HG03066 (cell line): ENCODE measurements at regions not wholly inside any gene's neighbourhood (a gene's known extent, or its start where the extent isn't known, plus 50 kb on each side); places are given as distances from the start of the nearest gene placed in this dataset.

Experiments
- ATAC-seq: cut with Tn5 transposase; IDR thresholded peaks from one replicate; pipeline ENCODE4 v1.9.1; 2021; ENCODE audit warnings: low read depth; ENCODE audit not compliant: unreplicated experiment

DNA sequence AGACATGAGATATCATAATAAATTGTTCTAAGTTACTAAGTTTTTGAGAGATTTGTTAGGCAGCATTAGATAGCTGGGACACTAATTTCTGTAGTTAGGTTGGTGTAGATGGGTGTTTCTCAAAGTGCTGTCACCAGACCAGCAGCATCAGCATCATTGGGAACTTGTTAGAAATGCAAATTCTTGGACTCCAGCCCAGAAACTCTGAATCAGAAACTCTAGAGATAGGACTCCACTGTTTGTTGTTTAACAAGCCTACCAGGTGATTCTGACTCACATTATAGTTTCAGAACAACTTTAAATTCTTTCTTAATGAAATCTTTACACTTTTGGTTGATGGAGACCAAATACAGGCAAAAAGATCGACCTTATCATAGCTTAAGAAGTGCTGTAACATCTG lies 173.7 kb downstream of the PABPC4L start:
- no peak for ATAC-seq

DNA sequence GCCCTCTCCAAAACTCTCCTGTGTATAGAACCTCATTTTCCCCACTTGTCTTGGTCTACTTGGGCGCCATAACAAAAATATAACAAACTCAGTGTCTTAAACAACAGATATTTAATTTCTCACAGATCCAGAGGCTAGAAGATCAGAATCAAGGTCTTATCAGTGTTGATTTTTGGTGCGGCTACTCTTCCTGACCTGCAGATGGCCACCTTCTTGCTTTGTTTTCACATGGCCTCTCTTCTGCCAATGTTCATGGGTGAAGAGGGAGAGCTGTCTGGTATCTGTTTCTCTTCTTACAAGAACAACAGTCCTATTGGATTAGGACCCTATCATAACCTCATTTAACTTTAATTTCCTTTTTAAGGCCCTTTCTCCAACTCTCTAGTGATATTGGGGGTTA lies 177.3 kb downstream of the PABPC4L start:
- ATAC-seq = no peak

DNA sequence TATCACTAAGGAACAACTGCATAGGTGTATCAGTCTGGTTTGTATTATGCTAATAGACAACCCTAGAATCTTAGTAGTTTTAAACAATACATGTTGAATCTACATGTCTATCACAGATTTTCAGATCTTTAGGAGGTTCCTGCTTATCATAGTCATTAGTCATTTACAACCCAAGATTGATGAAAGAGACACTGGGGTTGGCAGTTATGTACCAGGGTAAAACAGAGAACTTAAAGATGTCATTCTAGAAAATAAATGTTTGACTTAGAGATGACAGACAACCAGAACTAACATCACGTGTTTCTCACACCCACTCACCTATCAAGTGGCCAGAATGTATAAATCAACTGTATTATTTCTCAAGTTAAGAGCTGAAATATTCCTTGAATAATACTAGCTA lies 181.9 kb downstream of the PABPC4L start:
- ATAC-seq = no peak

DNA sequence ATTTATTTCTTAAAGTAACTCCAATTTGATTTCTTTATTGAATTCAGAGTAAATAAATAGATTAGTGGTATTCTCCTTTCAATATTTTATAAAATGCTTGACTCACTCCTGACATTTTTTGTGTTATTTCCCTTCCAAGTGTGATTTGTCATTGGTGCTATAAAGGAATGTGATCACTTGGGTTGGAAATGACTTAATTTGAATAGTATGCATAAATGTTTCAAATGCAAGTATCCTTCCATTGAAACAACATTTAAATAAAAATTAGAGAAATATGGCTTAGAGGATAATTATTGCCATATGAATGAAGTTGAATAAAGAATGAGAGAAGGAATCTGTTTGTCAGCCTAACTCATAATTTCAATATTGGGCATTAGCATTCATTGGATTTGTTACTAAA lies 182.7 kb downstream of the PABPC4L start:
- no peak for ATAC-seq

DNA sequence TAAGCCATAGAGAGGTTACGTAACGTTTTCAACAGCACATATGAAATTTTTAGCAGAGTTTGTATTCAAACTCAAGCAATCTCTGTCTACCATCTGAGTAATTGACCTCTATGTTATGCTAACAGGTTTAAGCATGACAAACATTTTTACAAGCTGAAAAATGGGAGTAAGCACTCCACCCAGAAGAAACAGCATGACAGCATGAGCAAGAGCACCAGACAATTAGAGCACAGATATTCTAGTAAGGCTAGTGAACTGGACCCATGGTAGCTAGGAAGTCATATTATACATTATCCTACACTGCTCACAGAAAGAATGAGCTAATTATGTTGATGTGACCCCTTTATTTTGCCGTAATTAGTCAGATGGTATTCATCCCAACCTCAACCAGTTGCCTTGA lies 200.5 kb downstream of the PABPC4L start:
- ATAC-seq = no peak

DNA sequence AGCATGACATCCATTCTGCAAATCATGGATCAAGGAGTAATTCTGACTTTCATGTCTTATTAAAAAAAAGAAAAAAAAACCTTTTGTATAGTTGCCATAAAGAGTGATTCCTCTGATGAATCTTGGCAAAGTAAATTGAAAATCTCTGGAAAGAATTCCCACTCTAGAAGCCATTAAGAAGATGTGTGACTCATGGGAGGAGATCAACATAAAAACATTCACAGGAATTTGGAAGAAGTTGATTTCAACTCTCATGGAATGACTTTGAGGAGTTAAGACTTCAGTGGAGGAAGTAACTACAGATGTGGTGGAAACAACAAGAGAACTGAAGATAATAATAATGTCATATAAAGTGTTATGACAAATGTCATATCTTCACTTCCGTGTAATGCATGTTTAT lies 204.2 kb downstream of the PABPC4L start:
- no peak for ATAC-seq

DNA sequence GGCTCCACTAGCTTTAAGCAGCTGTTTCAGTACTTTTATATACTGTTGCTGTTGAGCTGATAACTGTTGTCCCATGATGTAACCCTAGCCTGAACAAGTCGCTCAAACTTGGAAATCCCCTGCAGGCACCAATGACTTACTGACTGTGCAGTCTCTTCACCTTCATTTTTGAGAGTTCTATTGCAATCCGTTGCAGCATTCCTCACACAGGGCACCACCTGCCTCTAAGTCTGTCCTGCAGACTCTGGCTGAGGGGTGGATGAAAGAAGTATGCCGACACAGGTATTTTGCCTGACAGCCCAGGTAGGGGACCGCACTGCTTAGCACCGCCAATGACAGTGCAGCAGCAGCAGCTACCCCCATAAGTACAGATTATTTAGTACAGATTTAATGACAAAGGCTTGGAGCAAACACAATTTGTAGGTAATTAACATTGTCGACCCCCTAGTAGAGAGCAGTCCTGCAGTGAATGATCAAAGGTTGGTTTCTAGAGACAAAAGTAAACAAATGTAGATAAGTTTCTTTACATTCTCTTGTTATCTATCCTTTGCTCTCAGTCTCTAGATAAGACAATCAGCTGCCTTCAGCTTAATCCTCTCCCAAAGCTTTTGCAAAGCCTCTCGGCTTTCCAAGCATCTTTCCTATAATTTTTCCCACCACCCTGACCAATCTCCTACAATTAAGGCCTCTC lies 205.0 kb downstream of the PABPC4L start:
- no peak for ATAC-seq

DNA sequence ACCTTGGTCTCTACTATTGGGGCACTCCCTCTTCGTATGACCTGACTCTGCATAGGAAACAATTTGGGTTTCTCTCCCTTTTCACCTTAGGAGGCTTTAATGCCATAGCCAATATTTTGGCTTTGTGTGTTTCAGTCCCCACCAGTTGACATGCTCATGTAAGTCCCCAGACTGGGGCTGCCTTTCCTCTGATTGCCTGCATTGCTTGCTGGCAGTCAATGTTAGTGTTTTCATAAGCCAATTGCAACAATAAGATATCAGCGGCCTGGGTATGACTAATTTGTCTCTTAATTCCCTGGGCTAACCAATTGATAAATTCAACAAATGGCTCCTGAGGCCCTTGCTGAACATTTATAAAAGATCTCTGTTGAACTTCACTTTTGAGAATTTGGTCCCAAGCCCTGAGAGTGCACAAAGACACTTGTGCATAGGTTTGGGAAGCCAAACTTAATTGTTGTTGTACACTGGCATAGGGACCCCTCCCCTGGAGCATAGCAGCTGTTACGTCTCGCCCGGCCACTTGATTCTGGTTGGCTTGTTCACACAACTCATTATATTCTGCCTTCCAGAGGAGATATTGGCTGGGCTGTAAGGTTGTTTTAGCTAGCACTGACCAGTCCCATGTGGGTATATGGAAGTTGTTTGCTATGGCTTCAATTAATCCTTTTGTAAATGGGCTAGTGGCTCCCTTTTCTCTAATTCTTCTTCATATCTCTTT lies 206.2 kb downstream of the PABPC4L start:
- ATAC-seq = no peak

DNA sequence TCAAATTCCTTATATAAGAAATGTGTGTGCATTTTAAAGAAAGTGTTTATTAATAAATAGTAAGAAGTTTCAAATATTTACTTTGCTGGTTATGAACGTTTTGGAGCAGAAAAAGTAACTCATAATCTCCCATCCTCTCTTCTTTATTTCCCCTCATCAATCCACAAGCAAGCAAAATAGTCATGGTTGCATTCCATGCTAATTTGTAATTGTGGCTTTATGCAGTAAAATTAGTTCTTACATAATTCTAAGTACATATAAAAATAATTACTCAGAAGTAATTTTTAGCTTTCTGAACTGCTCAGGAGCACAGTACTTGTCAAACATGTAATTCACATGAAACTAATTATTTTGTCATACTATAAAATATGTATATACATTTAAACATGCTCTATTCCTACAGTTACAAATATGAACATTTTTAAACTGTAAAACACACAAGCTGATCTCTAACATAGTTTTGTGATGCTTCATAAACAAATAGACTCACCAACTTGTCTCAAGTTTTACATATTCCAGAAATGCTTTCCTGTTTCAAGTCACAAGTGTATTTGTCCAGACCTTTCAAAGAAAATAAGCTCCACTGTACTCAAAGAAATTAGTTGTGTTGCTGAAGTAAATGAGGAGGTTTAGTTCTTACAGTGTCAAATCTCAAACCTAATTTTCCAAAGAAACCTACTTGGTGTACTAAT lies 218.9 kb downstream of the PABPC4L start:
- no peak for ATAC-seq

DNA sequence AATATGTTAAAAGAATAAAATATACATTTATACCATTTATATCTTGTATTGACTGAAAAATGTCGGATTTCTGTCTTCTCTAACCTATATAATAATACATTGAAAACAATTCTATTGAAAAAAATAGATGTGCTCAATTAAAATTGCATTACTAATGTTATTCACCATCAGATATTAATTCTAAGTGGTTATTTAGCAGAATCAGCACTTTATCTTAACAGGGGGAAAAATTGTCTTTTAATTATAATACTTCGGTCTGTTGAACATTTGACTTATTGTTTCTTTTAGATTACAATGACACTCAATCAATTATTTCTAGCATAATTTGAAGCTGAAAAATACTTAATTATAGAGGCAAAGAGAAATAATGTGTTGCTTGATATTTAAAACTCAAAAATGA lies 220.3 kb downstream of the PABPC4L start:
- ATAC-seq = no peak

DNA sequence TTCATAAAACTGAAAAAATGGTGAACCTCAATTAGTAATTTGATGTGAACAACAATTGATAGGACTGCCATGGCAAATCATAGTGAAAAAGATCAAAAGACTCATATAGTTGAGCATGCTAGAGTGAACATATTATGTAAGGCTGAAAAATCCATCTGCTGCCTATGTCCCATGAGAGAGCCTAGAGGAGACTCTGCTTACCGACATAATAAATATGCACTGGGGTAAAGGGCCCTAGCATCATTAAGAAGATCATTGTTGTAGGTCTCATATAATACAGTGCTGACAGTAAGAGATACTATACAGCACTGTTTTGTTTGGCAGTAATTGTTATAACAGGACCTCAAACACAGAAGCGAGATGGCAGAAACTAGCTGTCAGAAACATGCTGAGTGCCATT lies 229.0 kb downstream of the PABPC4L start:
- no peak for ATAC-seq

DNA sequence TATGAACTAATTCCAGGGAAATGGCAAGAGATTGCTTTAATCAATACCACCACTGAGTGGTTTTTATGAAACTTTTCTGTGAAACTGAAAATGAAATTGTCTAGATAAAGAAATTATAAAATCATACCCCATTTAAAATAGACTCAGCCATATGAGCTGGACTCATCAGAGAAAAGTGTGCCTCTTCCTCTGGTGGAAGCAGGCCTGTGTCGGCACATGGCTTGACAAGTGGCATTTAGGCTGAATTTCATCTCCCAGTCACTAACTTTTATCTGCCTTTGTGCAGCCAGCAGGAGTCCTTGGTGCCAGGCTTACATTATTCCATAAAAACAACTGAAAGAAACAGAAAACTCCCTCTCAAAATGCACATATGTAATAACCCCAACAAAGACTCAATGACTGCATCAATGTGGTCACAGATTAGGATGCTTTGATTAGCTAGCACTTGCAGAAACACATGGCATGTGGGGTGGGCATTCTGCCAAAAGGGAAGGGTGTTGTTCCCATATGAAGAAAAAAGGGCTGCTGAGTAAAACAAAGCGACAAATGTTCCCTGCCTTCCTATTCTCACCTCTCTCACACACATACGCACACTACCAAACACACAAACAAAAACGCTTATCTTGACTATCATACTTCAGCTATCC lies 232.3 kb downstream of the PABPC4L start:
- ATAC-seq = no peak

DNA sequence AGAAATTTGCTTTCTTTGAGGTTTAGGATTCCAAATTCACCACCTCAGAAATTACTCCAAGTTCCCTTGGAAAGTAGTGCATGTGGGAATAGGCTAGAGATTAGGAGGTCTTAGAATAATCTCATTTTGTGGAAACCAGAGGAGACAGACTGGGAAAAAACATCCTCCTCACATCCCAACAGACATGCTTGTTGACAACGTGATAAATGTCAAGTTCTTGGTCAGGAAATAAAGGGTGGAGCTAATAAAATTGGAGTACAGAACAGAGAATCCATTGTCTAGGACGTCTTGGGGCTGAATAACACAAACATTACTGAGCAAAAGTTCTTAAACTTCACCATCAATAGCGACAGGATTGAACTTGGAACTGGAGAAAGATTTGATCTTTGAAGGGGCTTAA lies 233.4 kb downstream of the PABPC4L start:
- ATAC-seq = no peak

DNA sequence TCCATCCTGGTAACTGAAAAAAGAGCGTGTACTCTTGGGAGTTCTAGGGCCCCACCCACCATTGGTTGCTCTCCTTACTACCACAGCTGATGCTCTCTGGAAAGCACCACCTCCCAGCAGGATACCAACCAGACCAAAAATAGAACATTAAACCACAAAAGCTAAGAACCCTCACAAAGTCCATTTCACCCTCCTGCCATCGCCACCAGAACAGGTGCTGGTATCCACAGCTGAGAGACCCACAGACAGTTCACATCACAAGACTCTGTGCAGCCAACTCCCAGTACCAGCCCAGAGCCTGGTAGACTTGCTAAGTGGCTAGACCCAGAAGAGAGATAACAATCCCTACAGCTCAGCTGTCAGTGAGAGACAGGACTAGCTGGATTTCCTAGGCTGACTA lies 240.6 kb downstream of the PABPC4L start:
- no peak for ATAC-seq

DNA sequence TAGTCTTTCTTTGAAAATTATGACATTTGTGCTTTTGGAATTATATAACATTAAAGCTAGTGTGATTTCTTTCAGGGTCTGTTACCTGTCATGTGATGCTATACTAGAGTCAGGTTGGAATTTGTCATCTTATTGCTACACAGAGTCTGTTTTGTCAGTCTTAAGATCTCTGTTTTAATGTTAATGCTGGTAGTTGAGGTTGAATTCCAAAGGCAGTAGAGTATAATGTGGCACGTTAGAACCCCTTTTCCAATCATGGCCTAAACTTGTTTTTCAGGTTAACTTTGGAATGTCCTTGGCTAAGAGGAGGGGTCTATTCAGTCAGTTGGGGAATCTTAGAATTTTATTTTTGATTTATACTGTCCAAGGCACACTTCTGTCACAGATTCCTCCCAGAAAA lies 258.5 kb downstream of the PABPC4L start:
- ATAC-seq = no peak

DNA sequence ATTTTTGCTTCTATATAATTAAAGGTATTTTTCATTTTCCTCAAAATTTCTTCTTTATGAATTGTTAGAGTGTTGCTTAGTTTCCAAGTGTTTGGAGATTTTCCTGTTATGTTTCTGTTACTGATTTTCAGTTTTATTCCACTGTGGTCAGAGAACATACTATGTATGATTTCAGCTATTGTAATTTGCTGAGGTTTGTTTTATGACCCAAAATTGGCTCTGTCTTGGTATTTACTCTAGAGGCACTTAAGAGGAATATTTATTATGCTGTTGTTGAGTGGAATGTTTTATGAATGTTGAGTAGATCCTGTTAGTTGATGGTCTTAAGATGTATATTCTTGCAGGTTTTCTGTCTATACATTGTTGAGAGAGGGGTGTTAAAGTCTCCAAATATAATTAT lies 263.5 kb downstream of the PABPC4L start:
- ATAC-seq = no peak

DNA sequence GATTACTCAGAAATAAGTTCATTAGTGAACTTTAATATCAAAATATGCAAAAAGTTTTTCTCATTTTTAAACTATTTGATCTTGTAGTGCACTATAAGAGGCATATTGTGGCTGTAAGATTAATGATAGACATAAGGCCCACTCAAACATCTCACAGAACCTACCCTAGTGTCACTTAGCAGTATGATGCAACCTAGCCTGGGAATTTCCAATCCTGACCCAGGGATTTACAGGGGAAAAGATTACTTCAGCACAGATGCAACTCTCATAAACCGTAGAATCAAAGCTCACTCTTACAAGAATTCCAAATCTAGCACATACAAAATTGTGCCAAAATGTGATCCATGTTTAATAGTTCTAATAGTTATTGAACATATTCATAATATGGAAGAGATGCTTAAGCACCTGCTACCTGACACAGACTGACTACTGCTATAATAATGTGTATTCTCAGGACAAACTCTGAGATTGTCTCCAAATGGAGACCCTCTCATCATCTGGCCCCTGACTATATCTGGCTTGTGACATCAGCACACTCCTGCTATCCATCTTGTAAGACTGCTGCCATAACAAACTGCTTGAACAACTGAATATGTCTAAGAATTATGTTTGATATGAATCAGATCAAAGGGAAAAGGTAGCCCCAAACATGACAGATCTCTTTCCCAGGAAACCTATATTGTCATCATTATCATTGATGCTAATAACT lies 271.9 kb downstream of the PABPC4L start:
- ATAC-seq = no peak

DNA sequence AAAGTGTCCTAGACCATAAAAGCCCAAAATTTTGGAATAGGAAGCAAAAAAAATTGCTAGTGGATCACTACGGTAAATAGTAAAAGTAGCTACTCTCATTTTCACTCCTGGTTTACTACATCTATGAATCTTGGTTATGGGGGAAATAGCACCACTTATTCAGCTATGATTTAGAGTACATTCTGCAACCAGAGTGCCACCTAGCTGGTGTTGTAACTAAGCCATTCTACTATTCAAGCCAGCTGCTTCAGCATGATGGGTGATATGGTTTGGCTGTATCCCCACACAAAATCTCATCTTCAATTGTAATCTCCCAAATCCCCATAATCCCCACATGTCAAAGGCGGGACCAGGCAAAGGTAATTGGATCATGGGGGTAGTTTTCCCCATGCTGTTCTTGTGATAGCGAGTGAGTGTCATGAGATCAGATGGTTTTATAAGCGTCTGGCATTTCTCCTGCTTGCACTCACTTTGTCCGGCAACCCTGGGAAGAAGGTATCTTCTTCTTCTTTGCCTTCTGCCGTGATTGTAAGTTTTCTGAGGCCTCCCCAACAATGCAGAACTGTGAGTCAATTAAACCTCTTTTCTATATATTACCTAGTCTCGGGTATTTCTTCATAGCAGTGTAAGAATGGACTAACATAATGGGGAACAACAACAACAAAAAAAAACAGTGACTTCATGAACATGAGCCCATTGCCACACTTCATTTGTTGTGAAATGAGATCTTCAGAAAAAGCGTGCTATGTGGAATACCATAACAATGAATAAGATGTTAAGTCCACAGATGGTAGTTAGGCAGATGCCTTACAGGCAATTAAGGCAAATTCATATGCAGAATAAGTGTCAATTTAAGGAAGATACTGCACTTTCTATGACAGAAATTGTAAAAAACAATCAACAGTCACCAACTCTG lies 280.1 kb downstream of the PABPC4L start:
- ATAC-seq = no peak

DNA sequence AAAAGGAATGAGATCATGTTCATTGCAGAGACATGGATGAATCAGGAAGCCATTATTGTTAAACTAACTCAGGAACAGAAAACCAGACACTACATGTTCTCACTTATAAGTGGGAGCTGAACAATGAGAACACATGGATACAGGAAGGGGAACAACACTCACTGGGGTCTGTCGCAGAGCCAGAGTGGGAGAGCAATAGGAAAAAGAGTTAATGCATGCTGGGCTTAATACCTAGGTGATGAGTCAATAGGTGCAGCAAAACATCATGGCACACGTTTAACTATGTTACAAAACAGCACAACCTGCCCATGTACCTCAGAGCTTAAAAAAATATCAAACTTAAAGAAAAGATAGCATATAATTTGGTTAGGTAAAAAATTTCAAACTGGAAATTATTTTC lies 281.4 kb downstream of the PABPC4L start:
- ATAC-seq = no peak

DNA sequence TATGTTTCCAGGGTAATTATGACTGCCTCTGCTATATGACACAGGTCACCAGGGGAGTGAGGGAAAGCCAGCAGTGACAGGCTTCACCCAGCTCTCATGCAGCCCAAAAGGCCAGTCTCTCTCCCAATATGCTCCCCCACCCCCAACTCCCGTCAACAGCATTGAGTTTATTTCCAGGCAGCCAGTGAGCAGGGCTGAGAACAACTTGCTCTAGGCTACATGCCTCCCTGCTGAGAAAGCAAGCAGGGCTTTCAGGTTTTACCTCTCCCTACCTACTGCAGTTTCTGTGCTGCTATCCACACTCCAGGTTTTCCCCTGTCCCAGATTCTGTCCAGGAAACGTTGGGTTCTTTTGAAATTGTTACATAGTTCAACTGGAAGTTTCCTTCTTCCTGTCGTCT lies 291.4 kb downstream of the PABPC4L start:
- ATAC-seq = no peak
